GM21367 (cell line): ENCODE measurements at regions not wholly inside any gene's neighbourhood (a gene's known extent, or its start where the extent isn't known, plus 50 kb on each side); places are given as distances from the start of the nearest gene placed in this dataset.

Source experiments
- ATAC-seq: cut with Tn5 transposase; IDR thresholded peaks from one replicate; pipeline ENCODE4 v1.9.1; 2021; ENCODE audit not compliant: unreplicated experiment

DNA sequence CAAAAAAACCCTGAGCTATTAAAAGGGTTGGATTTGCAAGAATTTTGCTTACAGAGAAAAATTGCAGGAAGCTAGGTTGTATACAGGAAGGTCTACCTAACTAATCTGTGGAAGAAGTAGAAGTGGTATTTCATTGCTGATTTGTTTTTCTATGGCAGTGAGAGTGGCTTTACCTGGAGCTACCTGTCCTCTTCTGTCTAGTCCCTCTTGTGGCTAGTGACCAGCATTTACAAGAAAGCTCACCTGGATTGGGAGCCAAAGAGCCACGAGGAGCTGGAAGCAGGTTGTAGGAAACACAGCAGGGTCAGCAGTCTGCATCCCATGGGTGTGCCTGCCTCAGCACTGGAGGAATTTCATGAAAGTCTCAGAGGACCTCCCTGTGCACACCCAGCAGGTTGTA is 120.3 kb upstream of the RALGAPA2 start:
- ATAC-seq: no peak

DNA sequence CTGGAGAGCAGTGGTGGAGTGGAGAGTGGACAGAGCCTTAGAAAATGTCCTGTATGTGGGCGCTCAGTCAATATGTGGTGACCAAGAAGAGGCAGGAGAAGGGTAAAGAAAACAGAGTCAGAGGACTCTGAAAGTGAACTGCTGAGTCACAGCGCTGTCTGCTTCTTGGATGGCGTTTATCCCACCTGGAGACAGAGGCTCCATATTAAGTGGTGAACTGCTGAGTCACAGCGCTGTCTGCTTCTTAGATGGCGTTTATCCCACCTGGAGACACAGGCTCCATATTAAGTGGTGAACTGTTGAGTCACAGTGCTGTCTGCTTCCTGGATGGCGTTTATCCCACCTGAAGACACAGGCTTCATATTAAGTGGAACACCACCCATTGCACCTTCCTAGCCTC is 119.3 kb upstream of the RALGAPA2 start:
- no peak for ATAC-seq

GRCh38 chr20:20829681-20830080 is 117.2 kb upstream of the RALGAPA2 start:
- no peak for ATAC-seq

- ATAC-seq: no peak
Observed at GRCh38 chr20:20827992-20828597, 115.7 kb upstream of the RALGAPA2 start.

DNA sequence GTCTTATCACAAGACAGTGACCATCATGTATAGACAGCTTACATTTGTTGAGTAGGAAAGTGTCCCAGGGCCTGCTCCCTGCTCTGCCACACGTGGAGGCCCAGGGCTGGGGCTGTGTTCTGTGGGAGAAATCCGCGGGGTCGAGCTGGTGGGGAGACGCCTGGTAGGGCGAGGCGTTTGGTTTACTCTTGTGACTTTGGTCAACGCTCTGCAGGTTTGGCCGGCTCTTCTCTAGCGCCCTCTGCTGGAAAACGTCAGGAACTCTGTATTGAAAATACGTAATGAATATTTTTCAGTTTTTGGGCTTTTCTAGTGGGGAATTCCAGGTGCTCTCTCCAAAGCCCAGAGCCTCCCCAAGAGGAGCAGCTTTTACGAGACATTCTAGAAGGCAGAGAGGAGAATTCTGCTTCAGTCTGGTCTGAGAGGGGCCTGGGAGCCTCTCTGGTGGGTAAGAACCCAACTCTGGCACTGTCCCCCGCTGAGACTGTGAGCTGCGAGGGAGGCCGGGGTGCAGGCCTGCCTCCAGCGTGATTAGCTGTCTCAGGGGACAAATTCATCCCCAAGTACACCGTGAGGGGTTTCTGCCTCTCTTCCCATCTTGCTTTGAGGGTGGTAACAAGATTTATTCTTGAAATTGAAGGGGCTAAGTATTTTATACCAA is 112.6 kb upstream of the RALGAPA2 start:
- no peak for ATAC-seq

- no peak for ATAC-seq
Observed at GRCh38 chr20:20823476-20823881, 111.0 kb upstream of the RALGAPA2 start.

GRCh38 chr20:20821484-20822260 is 109.2 kb upstream of the RALGAPA2 start:
- ATAC-seq: no peak

DNA sequence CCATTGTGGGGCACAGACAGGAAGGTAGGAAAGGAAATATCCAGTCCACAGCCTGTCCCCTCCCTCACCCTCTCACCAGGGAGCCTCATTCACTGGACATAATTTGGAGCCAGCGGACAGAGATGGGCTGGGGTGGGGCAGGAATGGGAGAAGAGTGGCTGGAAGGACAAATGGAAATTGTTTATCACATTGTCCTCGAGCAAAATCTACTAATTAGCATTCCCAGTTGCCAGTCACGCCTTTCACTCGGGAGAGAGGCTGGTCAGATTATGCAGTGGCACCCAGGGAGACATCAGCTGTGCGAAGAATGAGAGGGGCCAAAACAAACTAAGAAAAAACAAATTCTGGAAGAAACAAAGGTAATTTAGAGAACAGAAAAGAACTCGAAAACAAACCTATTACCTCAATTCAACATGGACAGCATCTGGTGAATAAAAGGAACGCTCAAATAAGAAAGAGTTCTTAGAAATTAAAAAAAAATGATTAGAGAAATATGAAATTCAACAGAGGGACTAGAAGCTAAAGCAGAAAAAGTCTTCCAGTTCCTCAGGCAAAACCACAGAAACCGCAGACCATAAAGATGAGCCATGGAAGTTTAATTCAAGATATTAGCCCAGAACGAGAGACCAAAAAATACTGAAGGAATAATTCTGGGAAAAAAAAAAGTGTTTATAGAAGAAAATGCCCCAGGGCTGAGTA is 108.5 kb upstream of the RALGAPA2 start:
- no peak for ATAC-seq

GRCh38 chr20:20820104-20820503 is 107.7 kb upstream of the RALGAPA2 start:
- no peak for ATAC-seq

DNA sequence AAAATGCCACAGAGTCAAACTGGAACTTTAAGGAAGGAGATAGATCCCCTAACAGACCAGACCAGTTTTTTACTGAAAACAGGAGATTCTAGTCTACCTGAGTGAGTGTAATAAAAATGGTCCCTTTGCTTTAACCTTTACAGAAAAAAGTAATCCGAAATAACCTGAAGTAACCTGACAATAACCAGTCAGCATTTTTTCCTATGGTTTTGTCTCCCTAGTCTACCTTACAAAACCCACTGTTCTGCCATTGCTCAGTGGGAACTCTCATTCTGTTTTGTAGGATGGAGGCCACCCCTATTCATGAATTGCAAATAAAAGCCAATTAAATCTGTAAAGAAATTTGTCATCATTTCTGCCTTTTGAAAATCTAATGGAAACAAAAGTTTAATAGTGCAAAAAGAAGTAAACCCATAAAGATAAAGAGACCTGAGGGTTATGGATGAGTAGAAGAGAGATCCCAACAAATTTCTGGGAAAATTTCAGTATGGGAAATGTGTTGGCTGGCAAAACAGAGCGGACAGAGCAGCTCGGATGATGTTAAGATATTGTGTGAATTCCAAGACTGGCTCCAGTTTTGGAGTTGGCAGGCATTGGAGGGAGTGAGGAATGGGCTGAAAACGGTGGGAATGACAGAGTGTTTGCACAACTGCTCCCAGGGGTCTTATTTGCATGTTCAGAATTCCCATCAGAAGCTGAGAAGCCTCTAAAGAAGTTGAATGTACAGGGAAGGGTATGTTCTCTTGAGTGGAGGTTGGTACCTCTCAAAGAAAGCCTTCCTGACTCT is 104.7 kb upstream of the RALGAPA2 start:
- no peak for ATAC-seq

DNA sequence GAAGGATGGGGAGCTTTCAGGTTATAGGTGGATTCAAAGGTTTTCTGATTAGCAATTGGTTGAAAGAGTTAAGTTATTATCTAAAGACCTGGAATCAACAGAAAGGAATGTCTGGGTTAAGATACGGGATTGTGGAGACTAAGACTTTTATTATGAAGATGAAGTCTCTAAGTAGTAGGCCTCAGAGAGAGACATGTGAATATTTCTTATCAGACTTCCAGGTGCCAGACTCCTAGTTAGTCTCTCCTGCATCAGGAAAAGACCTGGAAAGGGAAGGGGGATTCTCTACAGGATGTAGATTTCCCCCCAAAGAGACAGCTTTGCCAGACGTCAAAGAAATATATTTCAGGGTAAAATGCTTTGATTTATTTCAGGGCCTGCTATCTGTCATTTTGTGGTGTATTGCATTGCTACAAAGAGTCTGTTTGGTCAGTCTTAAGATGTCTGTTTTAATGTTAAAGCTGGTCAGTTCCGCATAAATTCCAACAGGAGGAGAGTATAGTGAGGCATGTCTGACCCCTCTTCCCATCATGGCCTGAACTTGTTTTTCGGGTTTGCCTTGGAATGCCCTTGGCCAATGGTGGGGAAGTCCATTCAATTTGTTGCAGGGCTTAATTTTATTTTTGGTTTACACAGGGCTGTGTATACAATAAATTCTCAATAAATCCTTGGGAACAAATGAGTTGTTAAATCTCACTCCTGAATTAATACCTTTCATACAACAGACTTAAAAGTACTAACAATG is 103.4 kb upstream of the RALGAPA2 start:
- ATAC-seq: no peak

DNA sequence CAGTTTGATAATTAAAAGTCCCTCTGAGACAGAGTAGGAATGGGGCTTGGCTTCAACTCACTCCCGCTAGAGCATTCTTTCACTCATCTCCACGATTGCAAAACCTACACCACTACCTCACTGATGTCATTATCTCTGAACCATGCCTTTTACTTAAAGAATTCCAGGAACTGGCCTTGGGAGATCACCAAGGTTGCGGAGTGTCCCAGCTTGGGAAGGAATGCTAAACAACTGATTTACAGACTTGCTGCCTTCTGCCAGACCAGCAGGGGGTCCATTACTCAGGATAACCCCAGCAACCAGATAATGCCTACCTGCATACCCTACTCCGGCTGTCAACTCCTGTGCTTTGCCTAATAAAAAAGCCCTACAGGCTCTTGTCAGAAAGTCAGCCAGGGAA is 102.2 kb upstream of the RALGAPA2 start:
- ATAC-seq: no peak

DNA sequence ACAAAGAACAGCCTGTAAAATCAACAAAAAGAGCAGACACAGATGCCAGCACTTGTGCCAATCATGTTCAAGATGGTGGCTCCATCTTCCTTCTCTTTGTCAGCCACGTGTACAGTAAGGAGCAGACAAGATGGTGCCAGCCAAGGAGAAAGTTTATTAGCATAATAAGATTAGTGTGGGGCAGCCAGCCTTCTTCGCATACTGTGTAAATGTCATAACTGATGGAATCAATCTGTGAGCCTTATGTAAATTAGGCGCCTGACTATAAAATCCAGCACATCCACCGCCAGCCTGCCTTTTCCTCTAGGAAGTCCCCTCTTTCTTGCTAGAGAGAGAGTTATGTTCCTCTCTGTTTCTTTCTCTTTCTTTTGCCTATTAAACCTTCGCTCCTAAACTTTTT is 99.7 kb upstream of the RALGAPA2 start:
- ATAC-seq: no peak

DNA sequence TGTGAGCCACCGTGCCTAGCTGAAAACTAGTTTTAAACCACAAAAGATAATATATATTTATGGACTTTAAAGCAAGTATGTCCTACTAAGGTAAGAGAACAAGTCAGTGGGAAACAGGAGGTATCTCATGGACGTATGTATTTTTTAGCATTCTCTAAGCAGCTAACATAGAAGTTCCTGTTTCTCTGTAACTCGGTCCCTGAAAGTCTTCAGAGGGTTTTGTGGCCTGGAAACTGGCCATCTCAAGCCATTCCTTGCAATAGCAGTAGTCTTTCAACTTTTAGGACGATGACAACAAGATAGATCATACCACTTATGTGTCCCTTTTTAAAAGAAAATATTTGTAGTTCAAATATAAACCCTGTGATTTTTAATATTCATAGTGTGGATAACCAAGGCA is 95.6 kb upstream of the RALGAPA2 start:
- ATAC-seq: no peak

DNA sequence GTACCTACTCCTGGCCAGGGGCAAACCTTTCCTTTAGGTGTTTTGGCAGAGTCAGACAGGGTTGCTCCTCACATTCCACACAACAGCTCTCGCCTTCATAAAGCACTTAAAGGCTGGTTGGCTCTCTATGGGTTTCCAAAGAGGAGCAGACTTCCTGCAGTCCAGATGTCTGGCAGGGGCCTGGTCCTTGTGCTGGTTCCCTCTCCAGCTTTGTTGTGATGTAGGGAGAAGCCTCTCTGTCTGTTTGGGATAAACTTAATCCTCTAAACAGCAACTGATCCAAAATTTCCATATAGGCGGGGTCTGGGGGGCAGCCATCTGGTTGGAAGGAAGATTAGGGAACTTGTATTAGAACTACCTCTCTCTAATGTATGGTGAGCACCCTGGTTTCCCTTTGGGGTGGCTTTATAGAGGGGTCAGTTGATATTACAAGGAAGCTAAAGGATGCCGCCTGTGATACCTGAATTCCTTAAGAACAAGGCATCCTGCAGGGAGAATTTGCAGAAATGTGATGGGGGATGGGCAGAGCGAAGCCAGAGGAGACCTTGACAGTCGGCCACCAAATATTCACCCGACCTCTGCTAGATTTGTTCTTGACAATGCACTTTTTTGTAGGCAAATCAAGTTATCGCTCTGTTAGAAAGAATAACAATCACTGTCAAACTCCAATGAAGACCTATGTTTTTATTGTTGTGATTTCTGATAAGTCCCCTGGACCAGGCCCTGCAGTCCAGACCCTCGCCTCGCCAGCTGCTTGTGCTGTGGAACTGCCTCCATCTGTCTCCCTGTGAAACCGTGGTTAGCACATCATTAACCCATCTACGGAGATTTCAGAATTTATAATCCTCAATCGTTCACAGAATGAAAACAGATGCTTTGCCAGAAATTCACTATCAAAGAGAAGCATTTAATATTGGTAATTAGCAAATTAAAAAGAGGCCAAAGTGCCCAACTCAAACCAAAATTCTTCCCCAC is 94.0 kb upstream of the RALGAPA2 start:
- ATAC-seq: no peak

GRCh38 chr20:20803011-20803410 is 90.6 kb upstream of the RALGAPA2 start:
- no peak for ATAC-seq

- no peak for ATAC-seq
Observed at GRCh38 chr20:20802328-20802727, 89.9 kb upstream of the RALGAPA2 start.

- ATAC-seq: no peak
Observed at GRCh38 chr20:20799716-20800312, 87.4 kb upstream of the RALGAPA2 start.
